ENCODE measurements at regions not wholly inside any gene's neighbourhood (a gene's known extent, or its start where the extent isn't known, plus 50 kb on each side); places are given as distances from the start of the nearest gene placed in this dataset.
"Not testable (repeated sequence)": the region's sequence is repeated elsewhere in the genome, so short reads cannot be mapped to it uniquely, and the experiment has no call there.

- DNase-seq (ENCODE audit: low read depth in 2 of 2) = no peak
Observed at GRCh38 chr3:5809586-5810246, 622.2 kb downstream of the EDEM1 start.

DNA sequence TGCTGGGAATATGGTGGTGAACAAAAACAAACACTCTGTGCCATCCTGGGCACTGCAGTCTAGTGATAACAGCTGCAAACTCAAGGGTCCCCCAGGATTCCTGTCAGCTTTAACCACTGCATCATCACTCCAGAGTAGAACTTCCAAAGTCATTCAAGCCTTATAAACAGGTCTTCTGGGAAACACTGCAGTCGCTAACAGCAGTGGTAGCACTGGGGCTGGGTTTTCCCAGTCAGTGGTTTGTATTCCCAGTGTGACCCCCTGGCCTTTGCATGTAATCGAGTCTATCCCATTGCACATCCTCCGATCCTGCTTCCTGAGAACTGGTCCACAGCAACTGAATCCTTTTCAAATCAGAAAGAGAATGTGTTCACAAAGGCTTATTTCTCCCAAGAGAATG is 623.5 kb downstream of the EDEM1 start:
- no peak for DNase-seq (ENCODE audit: low read depth in 2 of 2)

GRCh38 chr3:5813521-5813920 is 626.0 kb downstream of the EDEM1 start:
- DNase-seq (ENCODE audit: low read depth in 2 of 2) = no peak

- DNase-seq (ENCODE audit: low read depth in 2 of 2) = no peak
Observed at GRCh38 chr3:5822843-5823242, 635.3 kb downstream of the EDEM1 start.

DNA sequence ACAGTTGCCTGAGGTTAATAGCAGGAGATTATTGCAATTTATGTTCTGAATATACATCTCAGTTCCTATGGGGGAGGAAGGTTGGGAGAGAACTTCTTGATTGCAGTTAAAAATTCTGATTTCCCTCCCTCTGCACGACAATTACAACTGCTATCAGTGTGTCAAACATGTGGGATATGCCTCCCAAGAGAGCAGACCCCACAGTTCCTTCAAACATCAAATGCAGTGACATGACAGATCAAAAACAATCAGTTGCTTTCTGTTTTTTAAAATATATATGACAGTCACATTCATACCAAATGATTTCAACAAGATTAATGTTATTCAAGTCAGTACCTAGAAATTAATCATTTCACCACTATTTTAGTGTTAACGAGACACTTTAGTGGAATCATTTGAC is 639.0 kb downstream of the EDEM1 start:
- DNase-seq (ENCODE audit: low read depth in 2 of 2) = no peak

GRCh38 chr3:5828251-5828650 is 640.7 kb downstream of the EDEM1 start:
- DNase-seq (ENCODE audit: low read depth in 2 of 2) = no peak

GRCh38 chr3:5840056-5840455 is 652.5 kb downstream of the EDEM1 start:
- DNase-seq (ENCODE audit: low read depth in 2 of 2) = no peak

GRCh38 chr3:5841599-5841998 is 654.1 kb downstream of the EDEM1 start:
- no peak for DNase-seq (ENCODE audit: low read depth in 2 of 2)

DNA sequence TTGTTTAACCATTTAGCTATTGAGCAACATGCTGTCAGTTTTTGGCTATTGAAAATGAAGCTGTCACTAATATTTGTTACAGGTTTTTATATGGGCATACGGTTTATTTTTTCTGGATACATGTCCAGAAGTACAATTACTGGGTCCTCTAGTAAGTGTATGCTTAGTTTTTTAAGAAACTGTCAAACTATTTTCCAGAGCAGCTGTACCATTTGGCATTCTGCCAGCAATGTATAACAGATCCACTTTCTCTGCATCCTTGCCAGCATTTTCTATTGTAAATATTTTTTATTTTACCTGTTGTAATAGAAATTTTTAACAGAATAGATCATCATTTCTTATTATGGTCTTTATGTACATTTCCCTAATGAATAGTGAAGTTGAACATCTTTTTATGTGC is 658.8 kb downstream of the EDEM1 start:
- no peak for DNase-seq (ENCODE audit: low read depth in 2 of 2)

GRCh38 chr3:5861151-5861550 is 673.6 kb downstream of the EDEM1 start:
- DNase-seq (ENCODE audit: low read depth in 2 of 2) = no peak

- DNase-seq (ENCODE audit: low read depth in 2 of 2) = no peak
Observed at GRCh38 chr3:5874931-5875341, 687.4 kb downstream of the EDEM1 start.

DNA sequence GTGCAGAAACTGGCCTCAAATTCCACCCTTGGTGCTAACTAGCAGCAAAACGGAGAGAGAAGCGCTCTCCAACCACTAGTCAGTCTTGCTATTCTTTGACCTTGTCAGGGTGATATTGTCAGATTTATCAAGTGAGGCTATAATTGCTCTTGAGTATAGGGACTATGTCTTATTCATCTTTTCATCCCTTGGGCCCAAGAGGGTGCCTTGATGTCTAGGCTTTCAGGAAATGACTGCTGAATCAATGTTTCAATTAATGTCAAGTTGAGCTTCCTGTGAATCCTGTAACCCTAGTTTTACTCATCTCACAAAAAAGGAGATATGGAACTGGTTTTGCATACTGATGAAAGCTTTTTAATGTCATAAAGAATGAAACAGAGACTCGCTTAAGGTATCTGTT is 701.3 kb downstream of the EDEM1 start:
- DNase-seq (ENCODE audit: low read depth in 2 of 2) = no peak

DNA sequence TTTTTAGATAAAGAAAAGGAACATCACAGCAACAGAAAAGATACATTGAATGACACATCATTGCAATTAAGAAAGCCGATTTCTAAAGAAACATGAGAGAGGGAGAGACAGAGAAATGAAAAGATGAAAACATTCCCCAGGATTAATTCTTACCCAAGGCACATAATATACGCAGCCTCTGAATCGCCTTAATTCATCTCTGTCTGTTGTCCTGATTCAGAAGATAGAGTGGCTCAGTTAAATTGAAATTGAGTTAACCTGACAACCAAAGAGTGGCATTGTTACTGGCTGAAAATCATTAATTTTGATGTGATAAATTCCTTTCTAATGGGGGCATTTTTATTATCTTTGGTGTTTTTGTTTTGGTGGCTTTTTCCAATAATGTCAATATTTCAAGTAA is 701.9 kb downstream of the EDEM1 start:
- DNase-seq (ENCODE audit: low read depth in 2 of 2) = no peak

- no peak for DNase-seq (ENCODE audit: low read depth in 2 of 2)
Observed at GRCh38 chr3:5891711-5892110, 704.2 kb downstream of the EDEM1 start.

GRCh38 chr3:5898106-5898505 is 710.6 kb downstream of the EDEM1 start:
- DNase-seq (ENCODE audit: low read depth in 2 of 2) = no peak

- DNase-seq (ENCODE audit: low read depth in 2 of 2) = no peak
Observed at GRCh38 chr3:5899014-5899761, 711.7 kb downstream of the EDEM1 start.

GRCh38 chr3:5917932-5918331 is 730.4 kb downstream of the EDEM1 start:
- no peak for DNase-seq (ENCODE audit: low read depth in 2 of 2)

GRCh38 chr3:5918626-5919025 is 731.1 kb downstream of the EDEM1 start:
- no peak for DNase-seq (ENCODE audit: low read depth in 2 of 2)

DNA sequence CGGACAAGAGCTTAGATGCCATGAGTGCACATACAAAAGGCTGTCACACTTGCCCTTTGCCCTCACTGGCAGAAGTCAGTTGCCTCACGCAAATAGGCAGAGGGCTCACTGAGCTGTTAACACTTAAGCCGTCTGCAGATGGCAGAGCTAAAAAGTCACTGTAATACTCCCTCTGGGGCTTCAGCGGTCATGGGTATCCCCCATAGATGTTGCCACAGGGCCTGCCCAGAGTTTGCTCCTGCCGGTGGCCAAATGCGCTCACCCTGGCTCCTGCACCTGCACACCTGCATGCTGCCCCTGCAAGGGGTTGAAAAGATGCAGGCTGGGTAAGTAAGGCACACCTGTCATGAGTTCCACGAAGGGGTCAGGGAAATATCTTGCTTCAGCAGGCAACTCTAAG is 741.5 kb downstream of the EDEM1 start:
- no peak for DNase-seq (ENCODE audit: low read depth in 2 of 2)

DNA sequence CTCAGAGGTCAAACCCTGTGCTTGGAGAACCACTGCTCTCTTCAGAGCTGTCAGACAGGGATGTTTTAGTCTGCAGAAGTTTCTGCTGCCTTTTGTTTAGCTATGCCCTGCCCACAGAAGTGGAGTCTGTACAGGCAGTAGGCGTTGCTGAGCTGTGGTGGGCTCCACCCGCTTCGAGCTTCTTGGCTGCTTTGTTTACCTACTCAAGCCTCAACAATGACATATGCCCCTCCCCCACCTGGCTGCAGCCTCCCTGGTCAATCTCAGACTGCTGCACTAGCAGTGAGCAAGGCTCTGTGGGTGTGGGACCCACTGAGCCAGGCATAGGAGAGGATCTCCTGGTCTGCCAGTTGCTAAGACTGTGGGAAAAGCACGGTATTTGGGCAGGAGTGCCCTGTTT is 756.6 kb downstream of the EDEM1 start:
- not testable (repeated sequence) for DNase-seq (ENCODE audit: low read depth in 2 of 2)

DNA sequence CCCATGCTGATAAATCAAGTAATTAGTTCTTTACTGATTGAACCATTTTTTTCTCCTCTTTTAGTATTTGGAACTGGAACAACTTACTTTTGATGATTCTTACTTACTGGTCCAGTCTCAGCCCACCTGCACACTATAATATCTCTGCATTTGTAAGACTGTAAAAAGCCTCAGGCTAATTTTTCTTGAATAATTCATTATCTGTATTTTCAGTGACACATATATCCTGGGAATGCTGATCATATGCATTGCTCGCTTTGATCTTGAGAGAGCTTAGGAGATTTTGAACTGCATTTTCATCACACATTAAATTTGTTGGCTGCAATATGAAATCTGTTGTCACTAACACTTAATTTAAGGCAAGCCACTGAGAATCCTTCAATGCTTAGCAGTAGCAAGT is 760.6 kb downstream of the EDEM1 start:
- no peak for DNase-seq (ENCODE audit: low read depth in 2 of 2)

DNA sequence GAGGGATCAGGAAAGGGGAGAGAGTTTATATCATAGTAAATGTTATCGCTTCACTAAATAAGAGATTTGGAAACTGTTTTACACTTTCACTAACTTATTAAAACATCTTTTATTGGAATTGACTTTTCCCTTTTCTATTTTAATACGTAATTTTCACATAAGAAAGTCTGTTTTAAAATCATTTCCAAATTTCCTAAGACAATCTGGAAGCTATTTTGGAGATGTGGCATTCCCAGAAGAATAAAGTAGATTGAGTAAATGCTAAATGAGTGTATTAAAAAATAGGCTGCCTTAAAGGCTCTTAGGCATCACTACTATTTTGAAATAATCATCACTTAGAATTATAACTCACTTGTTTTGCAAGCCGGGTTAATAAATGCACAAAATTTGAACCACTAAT is 763.5 kb downstream of the EDEM1 start:
- no peak for DNase-seq (ENCODE audit: low read depth in 2 of 2)

DNA sequence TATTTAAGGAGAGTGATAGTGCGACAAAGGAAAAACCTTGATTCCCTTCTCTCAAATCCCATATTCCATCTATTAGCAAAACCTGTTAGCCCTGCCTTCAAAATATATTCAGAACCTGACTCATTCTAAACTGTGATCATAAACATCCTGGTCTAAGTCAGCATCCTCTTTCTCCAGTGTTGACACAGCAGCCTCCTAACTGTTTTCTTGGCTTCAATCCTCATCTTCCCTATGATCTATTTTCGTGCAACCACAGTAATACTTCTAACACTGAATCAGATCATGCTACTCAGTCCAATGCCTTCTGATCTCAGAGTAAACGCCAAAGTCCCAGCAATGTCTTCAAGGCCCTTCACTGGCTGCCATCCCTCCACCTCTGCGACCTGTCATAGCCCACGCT is 785.1 kb downstream of the EDEM1 start:
- no peak for DNase-seq (ENCODE audit: low read depth in 2 of 2)

All from stimulated activated CD8-positive, alpha-beta memory T cell treated with anti-CD3 and anti-CD28 coated beads, Interleukin-7, amount 100 ng/mL, for 1 hour (primary cell).